GM12878 (cell line): ENCODE measurements at regions not wholly inside any gene's neighbourhood (a gene's known extent, or its start where the extent isn't known, plus 50 kb on each side); places are given as distances from the start of the nearest gene placed in this dataset.

Experiments used
- ATAC-seq: fragments of 200-7000 bp; cut with Tn5 transposase; 3 replicates; pipeline ENCODE4 v1.9.1; 2020; ENCODE audit warnings: mild to moderate bottlenecking, moderate library complexity
- BruUV-seq: library from RNA; stranded (reverse); fragments of 400-500 nt; replicated peaks from 2 replicates; lab custom pipeline; 2021; lab: Mats Ljungman, UMichigan
- CTCF ChIA-PET: fragments of 300-600 bp; sonication (Branson Sonifier 250); formaldehyde crosslinking; extraction: SDS; loops from one replicate; lab custom pipeline; 2021; ENCODE audit warnings: inconsistent platforms; lab: Yijun Ruan, JAX
- POLR2A ChIA-PET: fragments of 350-600 bp; formaldehyde crosslinking; extraction: SDS; loops from one replicate; lab custom pipeline; 2021; ENCODE audit warnings: inconsistent platforms; lab: Charles Lee
- RAD21 ChIA-PET: fragments of 300-600 bp; sonication (Branson Sonifier 250); formaldehyde crosslinking; loops from one replicate; lab custom pipeline; 2023; ENCODE audit warnings: antibody characterized with exemption; ENCODE audit not compliant: unreplicated experiment; lab: Charles Lee
- SMC1A ChIA-PET: fragments of 300-600 bp; sonication (Branson Sonifier 250); formaldehyde crosslinking; loops from one replicate; lab custom pipeline; 2023; ENCODE audit not compliant: unreplicated experiment, uncharacterized antibody; lab: Charles Lee
- DNase-seq: peaks from one replicate; pipeline ENCODE4 v3.0.0-alpha.2; 2011; ENCODE audit warnings: low read depth, low spot score
- FAIRE-seq: peaks from 3 replicates; lab custom pipeline; 2011; peaks lifted over from hg19 to GRCh38; lab: Jason Lieb, UNC
- H2AFZ ChIP-seq: 2 replicates; pipeline ENCODE4 v1.6.0; 2011; ENCODE audit warnings: low read depth, low read length, control low read depth; ENCODE audit not compliant: control insufficient read depth
- H3K27ac ChIP-seq: 2 replicates; pipeline ENCODE4 v1.5.1; 2011; ENCODE audit warnings: control low read depth; ENCODE audit not compliant: control insufficient read depth, insufficient read depth
- H3K27me3 ChIP-seq, 2 experiments: replicated peaks in 1 of 2; 2 replicates each; pipeline versions ENCODE4 v1.6.0 to v1.6.1; 2011; ENCODE audit warnings: low read length in 1 of 2; ENCODE audit not compliant: control insufficient read depth in 2 of 2, insufficient read depth in 2 of 2
- H3K36me3 ChIP-seq, 2 experiments: 2 replicates each; pipeline ENCODE4 v1.5.1; 2011; ENCODE audit warnings: low read length in 1 of 2; ENCODE audit not compliant: control insufficient read depth in 2 of 2, insufficient read depth in 2 of 2
- H3K4me1 ChIP-seq: 2 replicates; pipeline ENCODE4 v1.6.1; 2011; ENCODE audit warnings: mild to moderate bottlenecking, low read length, moderate library complexity, mixed read lengths; ENCODE audit not compliant: control insufficient read depth, insufficient read depth
- H3K4me2 ChIP-seq: 2 replicates; pipeline ENCODE4 v1.6.0; 2011; ENCODE audit warnings: control low read depth; ENCODE audit not compliant: control insufficient read depth, insufficient read depth
- H3K4me3 ChIP-seq: fragments of 200-600 bp; sonication (generic); 2 replicates; pipeline ENCODE4 v1.5.1; 2016
- H3K79me2 ChIP-seq: 2 replicates; pipeline ENCODE4 v1.6.0; 2011; ENCODE audit warnings: low read length; ENCODE audit not compliant: control insufficient read depth, insufficient read depth
- H3K9ac ChIP-seq: 2 replicates; pipeline ENCODE4 v1.8.0; 2011; ENCODE audit warnings: low read length, control low read depth, mixed read lengths; ENCODE audit not compliant: control insufficient read depth, insufficient read depth
- H3K9me3 ChIP-seq: replicated peaks from 3 replicates; pipeline ENCODE4 v1.5.1; 2011; ENCODE audit warnings: mild to moderate bottlenecking, low read length; ENCODE audit not compliant: control insufficient read depth, insufficient read depth
- H4K20me1 ChIP-seq: 2 replicates; pipeline ENCODE4 v1.6.0; 2011; ENCODE audit not compliant: control insufficient read depth, insufficient read depth
- CBX5 ChIP-seq: sonication (generic); IDR thresholded peaks from 2 replicates; pipeline ENCODE4 v1.6.1; 2016; ENCODE audit warnings: low read depth, moderate library complexity, mild to moderate bottlenecking, inconsistent platforms
- DPF2 ChIP-seq: fragments of 450-650 bp; IDR thresholded peaks from 2 replicates; pipeline ENCODE4 v1.6.1; 2017; ENCODE audit warnings: mild to moderate bottlenecking
- ETV6 ChIP-seq, 2 experiments: fragments of 450-650 bp in 1 of 2; IDR thresholded peaks in 1 of 2; conservative IDR thresholded peaks in 1 of 2; 2 replicates each; pipeline ENCODE4 v1.6.1; 2014; ENCODE audit warnings: antibody characterized with exemption in 1 of 2, borderline replicate concordance in 1 of 2, low read depth in 1 of 2, mild to moderate bottlenecking in 1 of 2, moderate library complexity in 1 of 2
- EZH2 ChIP-seq: IDR thresholded peaks from 2 replicates; pipeline ENCODE4 v1.6.1; 2012; ENCODE audit warnings: low read depth, mild to moderate bottlenecking, control low read depth, inconsistent platforms, low read length, borderline replicate concordance; ENCODE audit not compliant: control insufficient read depth
- FOXK2 ChIP-seq: fragments of 450-650 bp; IDR thresholded peaks from 2 replicates; pipeline ENCODE4 v1.6.1; 2017; ENCODE audit warnings: mild to moderate bottlenecking, moderate library complexity
- PML ChIP-seq: IDR thresholded peaks from 2 replicates; pipeline ENCODE4 v1.6.1; 2012; ENCODE audit warnings: low read length, inconsistent platforms
- RAD51 ChIP-seq: fragments of 450-650 bp; IDR thresholded peaks from 2 replicates; pipeline ENCODE4 v1.6.1; 2016; ENCODE audit warnings: moderate library complexity, mild to moderate bottlenecking, inconsistent platforms
- RELA ChIP-seq: fragments of 450-650 bp; IDR thresholded peaks from 2 replicates; pipeline ENCODE4 v1.8.0; 2014; ENCODE audit warnings: borderline replicate concordance; ENCODE audit not compliant: partially characterized antibody
- RUNX3 ChIP-seq: IDR thresholded peaks from 2 replicates; pipeline ENCODE4 v1.6.1; 2012; ENCODE audit warnings: low read length, inconsistent platforms
- SP1 ChIP-seq: IDR thresholded peaks from one replicate; pipeline ENCODE4 v1.6.1; 2011; ENCODE audit warnings: low read depth, low read length
- SUPT20H ChIP-seq: IDR thresholded peaks from 2 replicates; pipeline ENCODE4 v1.6.1; 2011; ENCODE audit warnings: low read depth, mild to moderate bottlenecking, low read length, moderate library complexity, borderline replicate concordance; ENCODE audit not compliant: control insufficient read depth
- YY1 ChIP-seq: IDR thresholded peaks from 2 replicates; pipeline ENCODE4 v1.6.1; 2011; ENCODE audit warnings: low read depth, mild to moderate bottlenecking, low read length
- ZNF274 ChIP-seq: IDR thresholded peaks from one replicate; pipeline ENCODE4 v1.8.0; 2011; ENCODE audit not compliant: insufficient read length, insufficient read depth
- ZNF622 ChIP-seq: fragments of 450-650 bp; IDR thresholded peaks from 2 replicates; pipeline ENCODE4 v1.6.1; 2017; ENCODE audit warnings: mild to moderate bottlenecking, inconsistent platforms
- in situ Hi-C: fragments of 300-500 bp; cut with MboI; formaldehyde crosslinking; loops from 9 replicates; pipeline ENCODE4 v1.14.3; 2018; ENCODE audit warnings: mixed read lengths
- intact Hi-C: fragments of 100-400 bp; cut with micrococcal nuclease; formaldehyde crosslinking; loops from one replicate; pipeline ENCODE4 v1.14.2; 2022; ENCODE audit not compliant: unreplicated experiment
- TF ChIP-seq, protein P1 (sequence below): fragments of 450-650 bp; IDR thresholded peaks from 2 replicates; pipeline ENCODE4 v1.6.1; 2017; ENCODE audit warnings: antibody characterized with exemption, mild to moderate bottlenecking, moderate library complexity
- TF ChIP-seq, protein P2 (sequence below): IDR thresholded peaks from 2 replicates; pipeline ENCODE4 v1.6.1; 2012; ENCODE audit warnings: low read length, inconsistent platforms
- TF ChIP-seq, protein P3 (sequence below): fragments of 450-650 bp; IDR thresholded peaks from 2 replicates; pipeline ENCODE4 v1.6.1; 2017; ENCODE audit warnings: mild to moderate bottlenecking

DNA sequence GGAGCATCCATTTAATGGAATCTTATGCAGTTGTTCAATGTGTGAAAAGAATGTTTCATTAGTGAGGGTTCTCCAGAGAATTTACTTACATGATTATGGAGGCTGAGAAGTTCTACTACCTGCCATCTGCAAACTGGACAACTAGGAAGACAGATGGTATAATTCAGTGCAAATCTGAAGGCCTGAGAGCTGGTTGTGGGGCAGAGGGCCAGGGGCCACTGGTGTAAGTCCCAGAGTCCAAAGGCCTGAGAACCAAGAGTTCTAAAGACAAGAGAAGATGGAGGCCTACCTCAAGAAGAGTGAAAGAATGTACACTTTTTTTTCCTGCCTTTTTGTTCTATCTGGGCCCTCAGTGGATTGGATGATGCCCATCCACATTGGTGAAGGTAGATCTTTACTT is 114.8 kb downstream of the DDX1 start:
- no peak overlapping the region for H3K4me3 ChIP-seq
- DNase-seq = no peak
- BruUV-seq = no TSS peak
- no peaks in the 10 kb centered on the region for H3K36me3 ChIP-seq
- no peak overlapping the region for H2AFZ ChIP-seq
- H3K79me2 ChIP-seq = no peaks in the 10 kb centered on the region
- RAD21 ChIA-PET = no interaction called here
- no peak overlapping the region for H3K27ac ChIP-seq
- H3K9me3 ChIP-seq = no peaks in the 10 kb centered on the region
- intact Hi-C loops = no loop called here
- peaks cover 0 to 2% of the 10 kb centered on the region in 2 experiments; a peak in 2 of 4 replicates for H3K27me3 ChIP-seq
- POLR2A ChIA-PET = no interaction called here
- TF ChIP-seq ETV6 (conservative IDR thresholded peaks at IDR 0.05 in 1 of 2, IDR thresholded peaks at IDR 0.05 in 1 of 2; ENCODE audit: borderline replicate concordance in 1 of 2, low read depth in 1 of 2) (no peak), EZH2 (no peak), ZNF622 (no peak), YY1 (no peak), RAD51 (no peak), PML (no peak), DPF2 (no peak), CBX5 (no peak), RELA (no peak), FOXK2 (no peak), RUNX3 (no peak), ZNF274 (no peak), SUPT20H (no peak), SP1 (no peak)
- TF ChIP-seq, protein P1, sequence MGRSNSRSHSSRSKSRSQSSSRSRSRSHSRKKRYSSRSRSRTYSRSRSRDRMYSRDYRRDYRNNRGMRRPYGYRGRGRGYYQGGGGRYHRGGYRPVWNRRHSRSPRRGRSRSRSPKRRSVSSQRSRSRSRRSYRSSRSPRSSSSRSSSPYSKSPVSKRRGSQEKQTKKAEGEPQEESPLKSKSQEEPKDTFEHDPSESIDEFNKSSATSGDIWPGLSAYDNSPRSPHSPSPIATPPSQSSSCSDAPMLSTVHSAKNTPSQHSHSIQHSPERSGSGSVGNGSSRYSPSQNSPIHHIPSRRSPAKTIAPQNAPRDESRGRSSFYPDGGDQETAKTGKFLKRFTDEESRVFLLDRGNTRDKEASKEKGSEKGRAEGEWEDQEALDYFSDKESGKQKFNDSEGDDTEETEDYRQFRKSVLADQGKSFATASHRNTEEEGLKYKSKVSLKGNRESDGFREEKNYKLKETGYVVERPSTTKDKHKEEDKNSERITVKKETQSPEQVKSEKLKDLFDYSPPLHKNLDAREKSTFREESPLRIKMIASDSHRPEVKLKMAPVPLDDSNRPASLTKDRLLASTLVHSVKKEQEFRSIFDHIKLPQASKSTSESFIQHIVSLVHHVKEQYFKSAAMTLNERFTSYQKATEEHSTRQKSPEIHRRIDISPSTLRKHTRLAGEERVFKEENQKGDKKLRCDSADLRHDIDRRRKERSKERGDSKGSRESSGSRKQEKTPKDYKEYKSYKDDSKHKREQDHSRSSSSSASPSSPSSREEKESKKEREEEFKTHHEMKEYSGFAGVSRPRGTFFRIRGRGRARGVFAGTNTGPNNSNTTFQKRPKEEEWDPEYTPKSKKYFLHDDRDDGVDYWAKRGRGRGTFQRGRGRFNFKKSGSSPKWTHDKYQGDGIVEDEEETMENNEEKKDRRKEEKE = no peak
- TF ChIP-seq, protein P2, sequence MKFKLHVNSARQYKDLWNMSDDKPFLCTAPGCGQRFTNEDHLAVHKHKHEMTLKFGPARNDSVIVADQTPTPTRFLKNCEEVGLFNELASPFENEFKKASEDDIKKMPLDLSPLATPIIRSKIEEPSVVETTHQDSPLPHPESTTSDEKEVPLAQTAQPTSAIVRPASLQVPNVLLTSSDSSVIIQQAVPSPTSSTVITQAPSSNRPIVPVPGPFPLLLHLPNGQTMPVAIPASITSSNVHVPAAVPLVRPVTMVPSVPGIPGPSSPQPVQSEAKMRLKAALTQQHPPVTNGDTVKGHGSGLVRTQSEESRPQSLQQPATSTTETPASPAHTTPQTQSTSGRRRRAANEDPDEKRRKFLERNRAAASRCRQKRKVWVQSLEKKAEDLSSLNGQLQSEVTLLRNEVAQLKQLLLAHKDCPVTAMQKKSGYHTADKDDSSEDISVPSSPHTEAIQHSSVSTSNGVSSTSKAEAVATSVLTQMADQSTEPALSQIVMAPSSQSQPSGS = no peak
- TF ChIP-seq, protein P3, sequence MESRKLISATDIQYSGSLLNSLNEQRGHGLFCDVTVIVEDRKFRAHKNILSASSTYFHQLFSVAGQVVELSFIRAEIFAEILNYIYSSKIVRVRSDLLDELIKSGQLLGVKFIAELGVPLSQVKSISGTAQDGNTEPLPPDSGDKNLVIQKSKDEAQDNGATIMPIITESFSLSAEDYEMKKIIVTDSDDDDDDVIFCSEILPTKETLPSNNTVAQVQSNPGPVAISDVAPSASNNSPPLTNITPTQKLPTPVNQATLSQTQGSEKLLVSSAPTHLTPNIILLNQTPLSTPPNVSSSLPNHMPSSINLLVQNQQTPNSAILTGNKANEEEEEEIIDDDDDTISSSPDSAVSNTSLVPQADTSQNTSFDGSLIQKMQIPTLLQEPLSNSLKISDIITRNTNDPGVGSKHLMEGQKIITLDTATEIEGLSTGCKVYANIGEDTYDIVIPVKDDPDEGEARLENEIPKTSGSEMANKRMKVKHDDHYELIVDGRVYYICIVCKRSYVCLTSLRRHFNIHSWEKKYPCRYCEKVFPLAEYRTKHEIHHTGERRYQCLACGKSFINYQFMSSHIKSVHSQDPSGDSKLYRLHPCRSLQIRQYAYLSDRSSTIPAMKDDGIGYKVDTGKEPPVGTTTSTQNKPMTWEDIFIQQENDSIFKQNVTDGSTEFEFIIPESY = no peak
- TF ChIP-seq, all 136 proteins: peak for 0
- Histone ChIP-seq H3K9ac (no peak overlapping the region), H3K4me1 (no peaks in the 10 kb centered on the region), H4K20me1 (no peaks in the 10 kb centered on the region), H3K4me2 (no peak overlapping the region)
- SMC1A ChIA-PET = no interaction called here
- ATAC-seq (no peak), FAIRE-seq (no peak)
- in situ Hi-C loops = no loop called here
- CTCF ChIA-PET = no interaction called here
